SJCRH30 (cell line): ENCODE measurements at regions not wholly inside any gene's neighbourhood (a gene's known extent, or its start where the extent isn't known, plus 50 kb on each side); places are given as distances from the start of the nearest gene placed in this dataset.
"Not testable (repeated sequence)": the region's sequence is repeated elsewhere in the genome, so short reads cannot be mapped to it uniquely, and the experiment has no call there.

Experiments
- DNase-seq, 2 experiments: peaks; one replicate each; pipeline ENCODE4 v3.0.0-alpha.2; 2015 to 2020
- H3K27ac ChIP-seq: fragments of 250-450 bp; sonication (Bioruptor Pico); 2 replicates; pipeline ENCODE4 v1.5.1; 2020; ENCODE audit warnings: mild to moderate bottlenecking, moderate library complexity
- H3K27me3 ChIP-seq: fragments of 250-450 bp; sonication (Bioruptor Pico); 2 replicates; pipeline ENCODE4 v1.5.1; 2020; ENCODE audit warnings: mild to moderate bottlenecking, moderate library complexity
- H3K36me3 ChIP-seq: fragments of 250-450 bp; sonication (Bioruptor Pico); 2 replicates; pipeline ENCODE4 v1.5.1; 2020; ENCODE audit warnings: mild to moderate bottlenecking, moderate library complexity
- H3K4me1 ChIP-seq: fragments of 250-450 bp; sonication (Bioruptor Pico); 2 replicates; pipeline ENCODE4 v1.5.1; 2020; ENCODE audit warnings: mild to moderate bottlenecking, moderate library complexity
- H3K4me3 ChIP-seq: fragments of 250-450 bp; sonication (Bioruptor Pico); 2 replicates; pipeline ENCODE4 v1.5.1; 2020; ENCODE audit warnings: mild to moderate bottlenecking, moderate library complexity
- H3K9me3 ChIP-seq: fragments of 250-450 bp; sonication (Bioruptor Pico); replicated peaks from 2 replicates; pipeline ENCODE4 v1.5.1; 2020; ENCODE audit warnings: mild to moderate bottlenecking, moderate library complexity

- Histone ChIP-seq H3K4me3 (no peak overlapping the region), H3K27me3 (no peaks in the 10 kb centered on the region; the same call in 1 of the 2 replicates), H3K4me1 (no peaks in the 10 kb centered on the region), H3K36me3 (no peaks in the 10 kb centered on the region), H3K27ac (no peak overlapping the region), H3K9me3 (no peaks in the 10 kb centered on the region)
- DNase-seq = no peak
Observed at GRCh38 chr1:102365071-102365470, 368.3 kb upstream of the OLFM3 start.

GRCh38 chr1:102336602-102337001 is 339.9 kb upstream of the OLFM3 start:
- DNase-seq = no peak
- H3K9me3 ChIP-seq = no peaks in the 10 kb centered on the region
- no peaks in the 10 kb centered on the region for H3K4me1 ChIP-seq
- no peak overlapping the region for H3K27ac ChIP-seq
- H3K36me3 ChIP-seq = no peaks in the 10 kb centered on the region
- no peaks in the 10 kb centered on the region for H3K27me3 ChIP-seq
- no peak overlapping the region for H3K4me3 ChIP-seq

- H3K36me3 ChIP-seq = no peaks in the 10 kb centered on the region
- no peaks in the 10 kb centered on the region for H3K9me3 ChIP-seq
- H3K4me3 ChIP-seq = no peak overlapping the region
- no peaks in the 10 kb centered on the region for H3K4me1 ChIP-seq
- no peak overlapping the region for H3K27ac ChIP-seq
- no peaks in the 10 kb centered on the region for H3K27me3 ChIP-seq
- no peak for DNase-seq
Observed at GRCh38 chr1:102318104-102318806, 321.5 kb upstream of the OLFM3 start.

- H3K4me3 ChIP-seq = no peak overlapping the region
- H3K27me3 ChIP-seq = no peaks in the 10 kb centered on the region
Observed at GRCh38 chr1:102315096-102315495, 318.4 kb upstream of the OLFM3 start.

GRCh38 chr1:102296116-102296515 is 299.4 kb upstream of the OLFM3 start:
- H3K36me3 ChIP-seq = no peaks in the 10 kb centered on the region
- H3K9me3 ChIP-seq = no peaks in the 10 kb centered on the region
- H3K4me1 ChIP-seq = no peaks in the 10 kb centered on the region
- no peak for DNase-seq
- H3K27ac ChIP-seq = no peak overlapping the region
- no peak overlapping the region for H3K4me3 ChIP-seq
- no peaks in the 10 kb centered on the region for H3K27me3 ChIP-seq

More at GRCh38 chr1:102315096-102315495, 318.4 kb upstream of the OLFM3 start:
- no peaks in the 10 kb centered on the region for H3K4me1 ChIP-seq
- no peaks in the 10 kb centered on the region for H3K9me3 ChIP-seq
- no peak for DNase-seq
- no peaks in the 10 kb centered on the region for H3K36me3 ChIP-seq
- no peak overlapping the region for H3K27ac ChIP-seq

- H3K27me3 ChIP-seq = no peaks in the 10 kb centered on the region
- no peak for DNase-seq
- no peaks in the 10 kb centered on the region for H3K4me1 ChIP-seq
- H3K27ac ChIP-seq = no peak overlapping the region
- no peaks in the 10 kb centered on the region for H3K9me3 ChIP-seq
- no peaks in the 10 kb centered on the region for H3K36me3 ChIP-seq
- no peak overlapping the region for H3K4me3 ChIP-seq
Observed at GRCh38 chr1:102282955-102283354, 286.2 kb upstream of the OLFM3 start.

- H3K27me3 ChIP-seq = no peaks in the 10 kb centered on the region
Observed at GRCh38 chr1:102262994-102263393, 266.3 kb upstream of the OLFM3 start.

GRCh38 chr1:102252731-102253505 is 256.2 kb upstream of the OLFM3 start:
- no peaks in the 10 kb centered on the region for H3K36me3 ChIP-seq
- H3K27me3 ChIP-seq = no peaks in the 10 kb centered on the region
- H3K4me1 ChIP-seq = no peaks in the 10 kb centered on the region
- no peaks in the 10 kb centered on the region for H3K9me3 ChIP-seq
- H3K4me3 ChIP-seq = no peak overlapping the region
- no peak for DNase-seq
- H3K27ac ChIP-seq = no peak overlapping the region

More at GRCh38 chr1:102262994-102263393, 266.3 kb upstream of the OLFM3 start:
- Histone ChIP-seq H3K9me3 (no peaks in the 10 kb centered on the region), H3K4me1 (no peaks in the 10 kb centered on the region), H3K36me3 (no peaks in the 10 kb centered on the region), H3K27ac (no peak overlapping the region), H3K4me3 (no peak overlapping the region)
- DNase-seq = peak; percentile 4 to 33

GRCh38 chr1:102241431-102242338 is 245.0 kb upstream of the OLFM3 start:
- Histone ChIP-seq H3K4me3 (no peak overlapping the region), H3K4me1 (no peaks in the 10 kb centered on the region), H3K27ac (no peak overlapping the region), H3K27me3 (no peaks in the 10 kb centered on the region), H3K36me3 (no peaks in the 10 kb centered on the region), H3K9me3 (no peaks in the 10 kb centered on the region)
- DNase-seq = no peak

GRCh38 chr1:102239247-102239646 is 242.5 kb upstream of the OLFM3 start:
- DNase-seq = no peak
- Histone ChIP-seq H3K4me1 (no peaks in the 10 kb centered on the region), H3K9me3 (no peaks in the 10 kb centered on the region), H3K4me3 (no peak overlapping the region), H3K36me3 (no peaks in the 10 kb centered on the region), H3K27me3 (no peaks in the 10 kb centered on the region; the same call in 1 of the 2 replicates), H3K27ac (no peak overlapping the region)

- Histone ChIP-seq H3K9me3 (no peaks in the 10 kb centered on the region), H3K4me3 (no peak overlapping the region), H3K36me3 (no peaks in the 10 kb centered on the region), H3K4me1 (no peaks in the 10 kb centered on the region), H3K27ac (no peak overlapping the region), H3K27me3 (no peaks in the 10 kb centered on the region; the same call in 1 of the 2 replicates)
- no peak for DNase-seq
Observed at GRCh38 chr1:102234753-102235359, 238.1 kb upstream of the OLFM3 start.

GRCh38 chr1:102219463-102219862 is 222.7 kb upstream of the OLFM3 start:
- H3K27me3 ChIP-seq = no peaks in the 10 kb centered on the region
- H3K4me3 ChIP-seq = no peak overlapping the region
- H3K27ac ChIP-seq = no peak overlapping the region
- no peaks in the 10 kb centered on the region; the same call in 1 of the 2 replicates for H3K9me3 ChIP-seq
- H3K36me3 ChIP-seq = no peaks in the 10 kb centered on the region
- H3K4me1 ChIP-seq = no peaks in the 10 kb centered on the region
- no peak for DNase-seq

- not testable (repeated sequence) for H3K4me1 ChIP-seq, H3K36me3 ChIP-seq, H3K9me3 ChIP-seq, H3K27ac ChIP-seq, H3K27me3 ChIP-seq, H3K4me3 ChIP-seq
- DNase-seq = peak; percentile 42
Observed at GRCh38 chr1:102210891-102211290, 214.2 kb upstream of the OLFM3 start.

- Histone ChIP-seq H3K36me3 (no peaks in the 10 kb centered on the region), H3K27me3 (no peaks in the 10 kb centered on the region), H3K4me1 (no peaks in the 10 kb centered on the region), H3K27ac (no peak overlapping the region), H3K4me3 (no peak overlapping the region), H3K9me3 (no peaks in the 10 kb centered on the region)
- peak; percentile 38 to 75 for DNase-seq
Observed at GRCh38 chr1:102191723-102192122, 195.0 kb upstream of the OLFM3 start.
